ENCODE measurements at regions not wholly inside any gene's neighbourhood (a gene's known extent, or its start where the extent isn't known, plus 50 kb on each side); places are given as distances from the start of the nearest gene placed in this dataset.

DNA sequence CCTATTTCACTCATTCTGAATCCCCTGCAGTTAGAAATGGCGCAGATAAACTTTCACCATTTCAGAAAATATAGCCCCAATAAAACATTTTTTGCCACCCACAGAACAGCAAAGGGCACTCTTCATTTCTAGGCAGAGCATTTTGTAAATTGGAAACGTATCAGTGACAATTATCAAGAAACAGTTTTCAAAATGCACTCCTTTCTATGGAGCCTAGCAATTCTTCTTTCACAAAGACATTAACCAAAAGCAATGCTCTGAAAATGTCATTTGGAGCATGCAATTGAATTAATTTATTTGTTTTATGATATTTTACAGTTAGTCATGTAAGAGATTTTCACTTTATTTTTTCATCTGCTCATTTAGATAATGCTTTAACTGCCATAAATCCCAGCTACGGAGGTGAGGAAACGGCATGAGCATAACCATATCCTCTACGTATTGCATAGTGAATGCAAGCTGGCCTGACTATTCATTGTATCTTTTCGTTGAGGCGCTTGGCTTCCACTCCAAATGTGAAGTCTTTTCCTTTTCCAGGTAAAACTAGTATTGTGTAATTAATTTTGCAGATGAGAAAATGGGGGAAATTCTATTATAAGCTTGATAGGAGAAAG, 813.4 kb downstream of the C6orf118 start:
- H3K4me3 Mint-ChIP-seq (ENCODE audit: unreplicated experiment): no peak overlapping the region
- H3K4me1 Mint-ChIP-seq (ENCODE audit: low read depth): no peaks in the 10 kb centered on the region
- no peak overlapping the region for H3K27ac Mint-ChIP-seq (ENCODE audit: unreplicated experiment)
- TF ChIP-seq, protein P1, sequence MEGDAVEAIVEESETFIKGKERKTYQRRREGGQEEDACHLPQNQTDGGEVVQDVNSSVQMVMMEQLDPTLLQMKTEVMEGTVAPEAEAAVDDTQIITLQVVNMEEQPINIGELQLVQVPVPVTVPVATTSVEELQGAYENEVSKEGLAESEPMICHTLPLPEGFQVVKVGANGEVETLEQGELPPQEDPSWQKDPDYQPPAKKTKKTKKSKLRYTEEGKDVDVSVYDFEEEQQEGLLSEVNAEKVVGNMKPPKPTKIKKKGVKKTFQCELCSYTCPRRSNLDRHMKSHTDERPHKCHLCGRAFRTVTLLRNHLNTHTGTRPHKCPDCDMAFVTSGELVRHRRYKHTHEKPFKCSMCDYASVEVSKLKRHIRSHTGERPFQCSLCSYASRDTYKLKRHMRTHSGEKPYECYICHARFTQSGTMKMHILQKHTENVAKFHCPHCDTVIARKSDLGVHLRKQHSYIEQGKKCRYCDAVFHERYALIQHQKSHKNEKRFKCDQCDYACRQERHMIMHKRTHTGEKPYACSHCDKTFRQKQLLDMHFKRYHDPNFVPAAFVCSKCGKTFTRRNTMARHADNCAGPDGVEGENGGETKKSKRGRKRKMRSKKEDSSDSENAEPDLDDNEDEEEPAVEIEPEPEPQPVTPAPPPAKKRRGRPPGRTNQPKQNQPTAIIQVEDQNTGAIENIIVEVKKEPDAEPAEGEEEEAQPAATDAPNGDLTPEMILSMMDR (IDR thresholded peaks at IDR 0.05): no peak
- peaks cover 2% of the 10 kb centered on the region for H3K9me3 Mint-ChIP-seq (ENCODE audit: low read depth)
- peaks cover 3% of the 10 kb centered on the region for H3K27me3 Mint-ChIP-seq (ENCODE audit: low read depth)
- no peaks in the 10 kb centered on the region for H3K36me3 Mint-ChIP-seq (ENCODE audit: low read depth)
- no peak for DNase-seq (ENCODE audit: low spot score)

DNA sequence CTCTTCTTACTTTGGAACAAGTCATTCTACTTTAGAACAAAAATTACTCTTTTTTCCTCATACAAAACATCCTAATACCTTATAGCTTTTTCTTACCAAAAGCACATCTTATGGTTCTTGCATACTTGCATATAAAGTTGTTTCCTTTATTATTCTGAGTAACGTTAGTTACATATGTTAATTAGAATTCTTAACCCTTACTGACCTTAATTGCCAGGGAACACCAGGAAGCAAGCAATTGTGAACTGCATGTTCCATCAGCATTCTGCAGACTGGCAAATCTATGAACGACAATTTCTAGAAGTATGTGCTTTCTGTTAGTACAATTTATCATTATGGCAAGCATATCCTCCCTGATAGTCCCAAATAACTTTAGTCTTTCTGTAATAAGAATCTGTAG, 831.0 kb downstream of the C6orf118 start:
- Mint-ChIP-seq H3K27me3 (ENCODE audit: low read depth) (no peaks in the 10 kb centered on the region), H3K27ac (ENCODE audit: unreplicated experiment) (no peak overlapping the region), H3K4me3 (ENCODE audit: unreplicated experiment) (no peak overlapping the region), H3K4me1 (ENCODE audit: low read depth) (no peaks in the 10 kb centered on the region), H3K36me3 (ENCODE audit: low read depth) (no peaks in the 10 kb centered on the region), H3K9me3 (ENCODE audit: low read depth) (peaks cover 7% of the 10 kb centered on the region)
- TF ChIP-seq, protein P1 (IDR thresholded peaks at IDR 0.05): no peak
- no peak for DNase-seq (ENCODE audit: low spot score)

DNA sequence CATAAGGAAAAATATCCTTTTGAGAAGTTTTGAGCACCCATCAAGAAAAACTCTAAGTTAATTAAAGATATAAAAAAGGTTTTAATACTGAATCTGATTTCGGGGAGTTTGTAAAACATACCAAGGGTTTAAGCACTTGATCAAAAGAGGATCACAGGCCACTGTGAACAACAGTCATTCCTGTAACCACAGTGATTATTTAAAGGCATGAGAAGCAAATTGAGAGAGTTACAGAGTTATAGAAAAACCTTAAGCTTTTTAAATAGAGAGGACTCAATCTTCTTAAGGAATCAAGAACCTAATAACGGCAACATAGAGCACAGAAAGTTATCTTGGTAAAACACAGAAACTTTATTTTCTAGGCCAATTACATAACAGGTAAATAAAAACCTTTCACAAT, 831.6 kb downstream of the C6orf118 start:
- Mint-ChIP-seq H3K4me3 (ENCODE audit: unreplicated experiment) (no peak overlapping the region), H3K27ac (ENCODE audit: unreplicated experiment) (no peak overlapping the region), H3K36me3 (ENCODE audit: low read depth) (no peaks in the 10 kb centered on the region), H3K9me3 (ENCODE audit: low read depth) (peaks cover 7% of the 10 kb centered on the region), H3K4me1 (ENCODE audit: low read depth) (no peaks in the 10 kb centered on the region), H3K27me3 (ENCODE audit: low read depth) (no peaks in the 10 kb centered on the region)
- DNase-seq (ENCODE audit: low spot score): no peak
- TF ChIP-seq, protein P1 (IDR thresholded peaks at IDR 0.05): no peak

DNA sequence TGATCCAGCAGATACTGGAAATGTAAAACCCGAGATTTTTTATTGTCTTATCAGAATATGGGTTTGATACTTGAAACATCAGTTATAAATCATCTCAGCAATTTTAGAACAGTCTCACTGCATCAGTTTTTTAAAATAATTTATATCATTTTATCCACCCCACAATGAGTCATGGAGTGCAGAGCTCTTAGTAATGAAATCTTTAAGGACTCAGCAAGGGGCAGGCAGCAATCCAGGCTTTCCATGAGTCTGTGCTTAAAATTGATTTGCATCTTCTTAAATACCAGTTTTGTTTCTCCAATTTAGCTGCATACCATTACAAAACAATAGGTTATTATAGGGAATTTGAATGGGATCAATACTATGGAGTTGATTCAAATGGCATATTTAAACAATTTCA, 832.3 kb downstream of the C6orf118 start:
- Mint-ChIP-seq H3K36me3 (ENCODE audit: low read depth) (no peaks in the 10 kb centered on the region), H3K4me3 (ENCODE audit: unreplicated experiment) (no peak overlapping the region), H3K27me3 (ENCODE audit: low read depth) (no peaks in the 10 kb centered on the region), H3K4me1 (ENCODE audit: low read depth) (no peaks in the 10 kb centered on the region), H3K27ac (ENCODE audit: unreplicated experiment) (no peak overlapping the region), H3K9me3 (ENCODE audit: low read depth) (peaks cover 2% of the 10 kb centered on the region)
- TF ChIP-seq, protein P1 (IDR thresholded peaks at IDR 0.05): no peak
- no peak for DNase-seq (ENCODE audit: low spot score)

DNA sequence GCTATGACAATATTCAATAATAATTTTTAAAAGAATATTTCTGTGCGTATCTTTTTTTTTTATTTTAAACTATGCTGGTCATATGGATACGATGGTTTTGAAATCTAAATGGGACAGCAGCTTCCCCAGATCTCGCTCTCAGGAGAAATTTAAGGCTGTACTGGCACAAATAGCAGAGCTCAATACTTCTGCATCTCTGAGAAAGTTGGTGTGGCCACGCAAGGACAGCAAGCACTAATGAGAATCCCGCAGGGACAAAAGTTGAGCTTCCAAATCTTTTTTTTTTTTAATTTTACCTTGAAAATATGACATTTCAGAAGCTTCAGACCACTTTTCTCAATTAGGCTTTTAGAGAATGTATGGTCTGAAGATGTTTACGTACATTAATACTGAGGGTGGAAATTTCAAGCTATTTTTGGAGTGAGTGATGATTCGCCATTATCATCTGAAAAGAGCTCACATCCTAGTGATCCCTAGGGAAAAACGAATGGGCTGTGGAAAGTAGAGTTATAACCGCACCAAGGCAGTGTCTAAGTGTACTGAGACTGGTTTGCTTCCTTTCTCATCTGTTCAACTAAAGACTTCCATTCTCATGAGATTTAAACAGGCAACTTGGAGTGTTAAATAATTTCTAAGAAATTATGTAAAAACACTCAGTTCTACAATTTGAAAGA, 840.0 kb downstream of the C6orf118 start:
- Mint-ChIP-seq H3K4me1 (ENCODE audit: low read depth) (no peaks in the 10 kb centered on the region), H3K4me3 (ENCODE audit: unreplicated experiment) (no peak overlapping the region), H3K9me3 (ENCODE audit: low read depth) (no peaks in the 10 kb centered on the region), H3K27me3 (ENCODE audit: low read depth) (no peaks in the 10 kb centered on the region), H3K36me3 (ENCODE audit: low read depth) (no peaks in the 10 kb centered on the region), H3K27ac (ENCODE audit: unreplicated experiment) (no peak overlapping the region)
- no peak for DNase-seq (ENCODE audit: low spot score)
- TF ChIP-seq, protein P1 (IDR thresholded peaks at IDR 0.05): no peak
